ENCODE measurements at regions not wholly inside any gene's neighbourhood (a gene's known extent, or its start where the extent isn't known, plus 50 kb on each side); places are given as distances from the start of the nearest gene placed in this dataset.

GRCh38 chr2:120674246-120675170, 61.2 kb upstream of the GLI2 start:
- DNase-seq (ENCODE audit: low read depth) = no peak

GRCh38 chr2:120675460-120676130, 60.1 kb upstream of the GLI2 start:
- DNase-seq (ENCODE audit: low read depth) = peak; percentile 44

- no peak for DNase-seq (ENCODE audit: low read depth)
Observed at GRCh38 chr2:120677221-120677620, 58.4 kb upstream of the GLI2 start.

- no peak for DNase-seq (ENCODE audit: low read depth)
Observed at GRCh38 chr2:120677696-120678247, 57.9 kb upstream of the GLI2 start.

GRCh38 chr2:120678251-120678650, 57.4 kb upstream of the GLI2 start:
- peak; percentile 44 for DNase-seq (ENCODE audit: low read depth)

- no peak for DNase-seq (ENCODE audit: low read depth)
Observed at GRCh38 chr2:120678926-120679325, 56.7 kb upstream of the GLI2 start.

- DNase-seq (ENCODE audit: low read depth) = no peak
Observed at GRCh38 chr2:120679526-120679925, 56.1 kb upstream of the GLI2 start.

- DNase-seq (ENCODE audit: low read depth) = peak; percentile 85
Observed at GRCh38 chr2:120680136-120680761, 55.4 kb upstream of the GLI2 start.

- no peak for DNase-seq (ENCODE audit: low read depth)
Observed at GRCh38 chr2:120681181-120681580, 54.5 kb upstream of the GLI2 start.

GRCh38 chr2:120681696-120682288, 53.9 kb upstream of the GLI2 start:
- DNase-seq (ENCODE audit: low read depth) = no peak

GRCh38 chr2:120682654-120683053, 53.0 kb upstream of the GLI2 start:
- peak; percentile 75 for DNase-seq (ENCODE audit: low read depth)

- no peak for DNase-seq (ENCODE audit: low read depth)
Observed at GRCh38 chr2:120683081-120683480, 52.6 kb upstream of the GLI2 start.

- no peak for DNase-seq (ENCODE audit: low read depth)
Observed at GRCh38 chr2:120683701-120684100, 52.0 kb upstream of the GLI2 start.

GRCh38 chr2:120684289-120685065, 51.2 kb upstream of the GLI2 start:
- DNase-seq (ENCODE audit: low read depth) = no peak

- no peak for DNase-seq (ENCODE audit: low read depth)
Observed at GRCh38 chr2:120685066-120685973, 50.3 kb upstream of the GLI2 start.
